ENCODE measurements at regions not wholly inside any gene's neighbourhood (a gene's known extent, or its start where the extent isn't known, plus 50 kb on each side); places are given as distances from the start of the nearest gene placed in this dataset.

- DNase-seq = no peak
Measured at GRCh38 chr2:7225848-7226247, 308.6 kb downstream of the RNF144A start.

- DNase-seq = no peak
Measured at GRCh38 chr2:7226501-7226900, 309.3 kb downstream of the RNF144A start.

DNA sequence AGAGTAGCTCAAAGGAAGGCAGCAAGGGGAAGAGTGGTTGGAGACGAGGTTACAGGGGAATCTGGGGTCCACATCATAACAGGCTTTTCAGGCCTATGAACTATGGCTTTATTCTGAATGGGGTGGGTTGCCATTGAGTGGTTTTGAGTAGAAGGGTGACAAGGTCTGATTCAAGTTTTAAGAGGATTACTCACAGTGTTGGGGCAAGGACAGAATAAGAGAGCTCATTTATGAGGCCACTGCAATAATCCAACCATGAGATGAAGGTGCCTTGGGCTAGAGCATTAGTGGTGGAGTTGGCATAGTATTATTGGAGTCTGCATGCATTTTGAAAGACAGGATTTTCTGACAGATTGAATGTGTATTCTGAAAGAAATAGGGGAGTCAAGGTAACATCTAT lies 315.9 kb downstream of the RNF144A start:
- no peak for DNase-seq

DNA sequence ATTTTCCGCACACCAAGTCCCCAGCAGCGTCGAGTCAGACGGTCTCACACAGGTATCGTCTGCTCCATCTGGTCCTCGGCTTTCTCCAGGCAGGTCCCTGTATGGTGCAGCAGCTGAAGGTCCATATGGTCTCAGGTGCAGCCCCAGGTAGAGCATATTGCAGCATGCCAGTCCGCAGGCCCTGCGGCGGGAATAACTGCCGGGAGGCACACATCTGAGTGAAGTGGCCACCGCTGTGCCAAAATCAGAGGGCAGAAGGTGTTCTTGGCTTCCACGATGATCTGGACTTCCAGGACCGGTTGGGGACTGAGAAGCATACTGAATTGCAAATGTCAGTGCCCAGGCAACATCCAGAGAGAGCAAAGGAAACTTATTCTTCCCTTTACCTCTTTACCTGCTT lies 320.3 kb downstream of the RNF144A start:
- no peak for DNase-seq

DNA sequence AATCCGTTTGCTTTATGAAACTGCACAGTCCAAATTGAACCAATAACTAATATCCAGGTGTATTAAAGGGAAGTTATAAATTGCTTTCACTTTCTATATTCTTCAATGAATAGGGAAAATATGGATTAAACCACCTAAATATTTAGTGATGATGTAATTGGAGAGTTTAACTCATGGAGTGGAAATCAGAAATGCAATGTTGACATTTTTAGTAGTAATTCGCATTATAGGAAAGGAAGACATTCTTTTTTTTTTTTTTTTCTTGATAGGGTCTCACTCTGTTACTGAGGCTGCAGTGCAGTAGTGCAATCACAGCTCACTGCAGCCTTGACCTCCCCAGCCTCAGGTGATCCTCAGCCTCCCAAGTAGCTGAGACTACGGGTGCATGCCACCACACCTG lies 321.9 kb downstream of the RNF144A start:
- no peak for DNase-seq

- DNase-seq = no peak
Measured at GRCh38 chr2:7241041-7241745, 324.0 kb downstream of the RNF144A start.

DNA sequence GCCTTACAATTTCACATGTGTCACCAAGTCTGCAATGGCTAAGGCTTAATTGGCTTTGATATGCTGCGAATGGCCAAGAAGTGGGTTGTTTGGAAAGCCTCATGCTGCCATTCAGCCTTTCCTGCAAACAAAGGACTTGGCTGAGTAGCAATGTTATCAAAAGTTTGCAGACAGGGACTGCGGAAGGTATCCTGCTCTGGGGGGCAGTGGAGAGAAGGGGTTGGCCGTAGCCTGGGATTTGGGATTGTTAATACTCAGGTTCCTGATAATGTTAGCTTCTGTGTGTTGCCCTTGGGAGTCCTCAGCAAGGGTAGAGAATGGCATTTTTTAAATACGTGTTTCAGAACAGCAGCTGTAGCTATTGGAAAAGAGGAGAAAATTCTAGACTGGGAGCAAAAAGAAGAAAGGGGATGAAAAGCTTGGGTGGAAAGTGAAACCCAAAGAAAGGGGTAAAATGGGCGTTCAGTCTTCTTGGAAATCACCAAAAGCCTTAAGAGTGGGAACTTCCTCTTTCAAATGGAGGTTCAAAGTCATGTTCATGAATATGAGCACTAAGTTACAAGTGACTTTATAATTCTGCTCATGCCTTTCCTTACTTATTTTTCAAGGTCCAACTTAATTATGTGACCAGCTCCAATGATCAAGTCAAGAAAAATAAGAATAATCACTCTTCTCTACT lies 325.1 kb downstream of the RNF144A start:
- DNase-seq = no peak

DNA sequence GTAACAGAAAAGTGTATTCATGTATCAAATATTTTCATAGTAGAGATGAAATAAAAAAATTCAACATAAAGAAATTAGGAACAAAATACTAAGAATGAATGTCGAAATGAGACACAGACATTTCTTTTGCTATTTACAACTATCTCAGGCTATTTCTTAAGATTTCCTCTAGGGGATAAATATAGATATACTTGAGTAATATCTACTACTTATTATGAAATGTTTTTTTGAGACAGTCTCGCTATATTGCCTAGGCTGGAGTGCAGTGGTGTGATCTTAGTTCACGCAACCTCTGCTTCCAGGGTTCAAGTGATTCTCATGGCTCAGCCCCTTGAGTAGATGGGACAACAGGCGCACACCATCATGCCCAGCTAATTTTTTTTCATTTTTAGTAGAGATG lies 326.1 kb downstream of the RNF144A start:
- DNase-seq = no peak

DNA sequence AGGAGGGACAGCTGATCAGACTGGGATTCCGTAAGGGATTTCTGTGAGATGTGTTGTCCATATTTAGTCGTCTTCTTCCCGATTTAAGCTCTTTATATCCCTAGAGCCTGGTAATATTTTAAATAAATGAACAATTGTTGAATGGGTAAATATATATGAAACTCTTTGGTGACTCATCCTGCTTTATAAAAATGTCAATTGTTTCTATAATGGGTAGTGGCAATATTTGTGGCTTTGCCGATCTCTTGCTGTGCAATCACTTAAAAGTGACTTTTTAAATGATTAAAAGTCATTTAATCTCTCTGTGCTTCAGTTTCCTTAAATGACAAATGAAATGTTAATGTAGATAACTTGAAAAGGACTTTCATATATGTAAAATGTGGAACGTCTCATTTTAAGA lies 339.2 kb downstream of the RNF144A start:
- DNase-seq = no peak

DNA sequence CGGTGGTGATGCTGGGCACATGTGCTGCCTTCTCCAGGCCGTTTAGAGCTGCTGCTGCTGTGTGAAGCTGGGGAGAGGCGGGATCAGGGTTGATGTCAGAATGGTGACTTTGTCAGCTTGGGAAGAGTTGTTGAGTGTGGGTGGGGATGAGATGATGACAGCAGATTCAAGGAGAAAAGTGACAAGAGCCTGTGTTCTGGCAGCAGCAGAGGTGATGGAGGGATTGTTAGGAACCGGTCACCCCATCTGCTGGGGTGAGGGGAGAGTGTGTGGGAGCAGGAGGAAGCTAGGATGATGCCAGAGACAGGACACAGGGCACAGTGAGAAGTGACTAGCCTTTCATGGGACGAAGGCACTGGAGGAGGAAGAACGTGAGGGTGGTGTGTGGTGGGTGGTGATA lies 345.5 kb downstream of the RNF144A start:
- DNase-seq = no peak

DNA sequence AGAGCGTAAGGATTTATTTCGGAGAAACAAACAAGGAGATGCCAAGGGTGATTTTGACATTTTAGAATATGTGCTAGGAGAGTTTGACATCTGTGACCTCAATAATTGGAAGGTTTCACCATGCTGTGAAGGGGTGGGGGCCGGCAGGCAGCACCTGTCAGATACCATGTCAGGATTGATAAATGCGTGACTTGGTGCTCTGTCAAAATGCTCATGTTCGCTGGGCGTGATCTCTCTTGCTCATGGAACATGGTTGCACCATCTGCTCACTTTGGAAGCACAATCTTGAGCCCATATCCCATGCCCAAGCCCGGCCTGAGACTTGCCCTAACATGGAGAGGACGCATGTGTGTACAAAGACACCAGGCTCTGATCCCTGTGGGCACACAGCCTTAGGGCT lies 347.6 kb downstream of the RNF144A start:
- DNase-seq = no peak

DNA sequence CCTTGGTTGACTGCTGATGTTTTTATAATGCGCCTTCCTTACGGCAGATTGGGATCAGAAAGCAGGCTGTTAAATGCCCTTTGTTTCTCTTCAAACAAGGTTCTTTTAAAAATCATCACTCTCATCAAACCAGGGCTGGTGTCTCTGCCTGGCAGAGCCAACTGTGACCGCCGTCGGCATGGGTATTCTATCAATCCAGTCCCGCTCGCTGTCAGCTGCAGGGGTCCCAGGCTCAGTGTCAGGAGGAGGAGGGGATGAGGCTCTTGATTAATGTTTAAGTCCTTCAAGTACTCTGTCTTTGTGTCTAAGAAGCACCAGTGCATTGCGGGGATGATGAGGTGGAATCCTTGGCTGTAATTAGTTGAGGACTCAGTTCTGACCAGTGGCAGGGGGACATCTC lies 348.1 kb downstream of the RNF144A start:
- no peak for DNase-seq

DNA sequence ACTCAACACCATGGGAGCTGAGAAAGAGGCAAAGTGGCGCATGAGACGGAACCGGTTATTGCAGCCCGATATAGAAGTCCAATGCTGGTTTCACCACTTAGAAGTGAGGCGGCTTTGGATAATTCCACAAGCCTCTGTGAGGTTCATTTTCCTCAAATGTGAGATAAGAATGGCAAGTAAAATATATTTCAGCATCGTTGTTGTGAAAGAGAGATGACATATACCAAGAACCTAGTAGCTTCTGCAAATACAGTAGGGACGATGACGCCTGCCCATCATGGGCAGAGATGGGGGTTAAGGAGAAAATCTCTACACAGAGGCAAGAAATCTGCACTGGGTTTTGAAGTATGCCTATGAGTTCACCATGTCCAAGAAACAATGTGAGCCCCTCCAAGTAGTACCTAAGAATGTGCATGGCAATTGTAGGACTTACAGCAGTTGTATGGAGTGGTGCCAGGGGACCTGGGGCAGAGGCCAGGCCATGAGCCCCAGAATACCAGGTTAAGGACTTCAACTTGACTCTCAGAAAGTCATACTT lies 352.0 kb downstream of the RNF144A start:
- no peak for DNase-seq

DNA sequence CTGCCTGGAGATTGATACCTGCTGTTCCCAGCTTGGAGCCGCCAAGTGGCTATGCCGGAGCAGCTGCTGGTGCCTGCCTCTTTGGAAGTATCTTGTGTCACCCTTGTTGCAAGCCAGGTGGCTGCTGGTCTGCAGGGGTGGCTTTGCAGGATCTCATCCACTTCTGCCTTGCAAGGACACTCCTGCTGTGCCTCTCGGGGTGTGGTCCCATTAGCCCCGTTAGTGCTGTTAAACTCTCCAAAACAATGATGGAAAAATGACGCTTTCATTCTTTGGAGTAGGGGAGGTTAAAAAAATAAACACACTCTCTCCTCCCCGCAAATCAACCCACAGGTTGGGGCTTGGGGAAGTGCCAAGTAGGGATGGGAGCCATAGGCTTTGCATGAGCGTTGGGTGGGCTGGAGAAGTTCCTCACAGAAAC lies 352.8 kb downstream of the RNF144A start:
- DNase-seq = no peak

GRCh38 chr2:7272210-7272609 lies 355.0 kb downstream of the RNF144A start:
- no peak for DNase-seq

DNA sequence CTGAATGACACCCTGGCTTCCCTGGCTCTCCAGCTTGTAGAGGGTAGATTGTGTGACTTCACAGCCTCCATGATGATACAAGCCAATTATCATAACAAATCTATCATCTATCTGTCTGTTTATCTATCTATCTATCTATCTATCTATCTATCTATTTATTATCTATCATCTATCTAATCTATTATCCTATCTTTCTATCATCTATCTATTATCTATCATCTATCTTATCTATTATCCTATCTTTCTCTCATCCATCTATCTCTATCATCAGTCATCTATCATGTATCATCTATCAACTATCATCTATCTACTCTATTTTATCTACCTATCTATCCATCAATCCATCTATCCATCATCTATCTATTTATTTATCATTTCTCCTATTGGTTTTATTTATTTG lies 361.8 kb downstream of the RNF144A start:
- no peak for DNase-seq

- DNase-seq = no peak
Measured at GRCh38 chr2:7279421-7279949, 362.3 kb downstream of the RNF144A start.

DNA sequence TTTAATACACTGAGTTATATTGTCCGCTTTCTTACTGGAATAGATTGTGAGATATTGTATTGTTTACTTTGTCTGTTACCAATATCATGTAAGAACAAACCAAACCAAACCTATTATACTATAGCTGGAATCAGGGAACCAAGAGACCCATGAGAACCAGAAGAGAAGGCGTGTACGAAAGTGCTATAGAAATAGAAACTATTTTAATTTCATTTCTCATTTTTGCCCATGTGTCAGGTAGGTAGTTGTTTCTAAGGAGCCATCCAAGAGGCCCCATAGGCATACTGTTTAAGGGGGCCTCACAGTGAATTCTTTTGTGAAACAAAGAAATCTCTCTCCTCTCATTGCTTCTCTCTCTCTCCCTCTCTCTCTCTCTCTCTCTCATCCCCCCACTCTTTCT lies 363.6 kb downstream of the RNF144A start:
- no peak for DNase-seq

DNA sequence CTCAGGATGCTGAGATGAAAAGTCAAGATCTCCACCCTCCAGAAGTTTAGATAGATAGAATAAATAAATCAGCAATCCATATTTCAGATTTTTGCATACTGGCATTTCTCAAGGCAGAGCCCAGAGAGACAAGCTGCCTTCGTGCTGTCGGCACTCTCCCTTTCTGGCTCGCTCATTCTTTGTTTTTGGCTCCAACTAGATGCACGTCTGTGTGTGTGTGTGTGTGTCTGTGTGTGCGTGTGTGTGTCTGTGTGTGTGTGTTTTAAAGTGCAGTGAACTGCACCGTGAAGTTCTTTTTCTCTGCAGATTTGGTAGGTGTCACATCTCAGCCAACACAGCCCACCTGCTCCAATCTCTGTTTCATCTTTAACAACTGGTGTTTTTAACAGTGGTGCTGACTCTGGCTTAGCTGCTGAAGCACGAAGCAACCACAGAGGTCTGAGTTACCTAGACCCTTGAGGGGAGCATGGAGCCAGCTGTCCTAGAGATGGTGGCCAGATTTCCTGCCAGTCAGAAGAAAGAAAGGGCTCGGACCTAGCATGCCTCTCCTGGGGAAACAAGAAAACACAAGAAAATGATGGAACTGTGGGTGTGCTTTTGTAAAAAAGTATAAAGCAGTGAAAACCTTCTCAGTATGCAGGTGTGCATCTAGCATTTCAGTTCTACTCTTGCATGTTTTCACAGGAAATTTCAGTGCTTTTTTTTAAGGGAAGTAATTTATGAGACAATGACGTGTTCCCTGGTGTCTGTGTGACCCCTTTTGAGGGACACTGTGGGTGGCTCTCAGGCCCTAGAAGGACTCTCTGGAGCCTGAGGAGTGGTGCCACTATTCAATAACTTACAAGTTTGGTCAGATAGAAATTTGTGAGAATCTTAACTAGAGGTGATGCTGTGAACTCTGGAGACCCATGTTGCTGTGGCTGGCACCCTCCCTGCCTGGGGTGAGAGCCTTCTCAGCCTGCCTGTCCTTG lies 364.3 kb downstream of the RNF144A start:
- no peak for DNase-seq

DNA sequence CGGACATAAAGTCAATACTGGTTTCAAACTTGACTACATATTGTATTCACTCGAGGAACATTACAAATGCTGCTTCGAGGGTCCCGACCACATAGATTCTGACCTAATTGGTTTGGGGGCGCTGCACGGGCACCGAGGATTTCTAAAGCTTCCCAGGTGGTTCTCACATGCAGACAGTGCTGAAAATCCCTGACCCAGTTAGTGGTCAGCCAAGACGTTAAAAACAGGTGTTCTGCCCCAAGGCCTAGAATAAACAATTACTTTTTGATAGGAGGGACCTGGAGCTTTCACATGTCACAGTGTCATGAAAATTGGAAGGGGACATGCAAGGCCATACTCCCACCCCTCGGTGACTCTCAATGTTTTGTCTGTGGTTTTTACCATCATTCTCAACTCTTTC lies 368.9 kb downstream of the RNF144A start:
- DNase-seq = no peak

GRCh38 chr2:7288484-7288883 lies 371.3 kb downstream of the RNF144A start:
- DNase-seq = no peak

DNA sequence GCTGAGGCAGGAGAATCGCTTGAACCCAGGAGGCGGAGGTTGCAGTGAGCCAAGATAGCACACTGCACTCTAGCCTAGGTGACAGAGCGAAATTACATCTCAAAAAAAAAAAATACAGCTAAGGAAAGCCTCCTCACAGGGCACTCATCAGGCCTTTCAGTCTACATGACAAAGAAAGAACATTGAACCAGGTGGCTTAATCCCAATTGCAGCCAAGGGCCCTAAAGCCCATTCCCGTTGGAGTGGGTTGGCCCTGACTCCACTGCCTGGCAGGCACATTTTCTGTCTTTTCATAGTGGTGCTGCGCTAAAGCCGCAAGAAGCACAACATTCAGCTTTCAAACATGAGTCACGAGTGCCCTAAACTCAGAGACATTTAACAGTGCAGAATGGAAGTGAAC lies 372.5 kb downstream of the RNF144A start:
- DNase-seq = no peak

GRCh38 chr2:7292154-7292691 lies 375.0 kb downstream of the RNF144A start:
- no peak for DNase-seq

Data from CD4-positive, alpha-beta T cell treated with Interleukin-1 beta for 1 hour (primary cell).